ENCODE measurements at regions not wholly inside any gene's neighbourhood (a gene's known extent, or its start where the extent isn't known, plus 50 kb on each side); places are given as distances from the start of the nearest gene placed in this dataset.

DNA sequence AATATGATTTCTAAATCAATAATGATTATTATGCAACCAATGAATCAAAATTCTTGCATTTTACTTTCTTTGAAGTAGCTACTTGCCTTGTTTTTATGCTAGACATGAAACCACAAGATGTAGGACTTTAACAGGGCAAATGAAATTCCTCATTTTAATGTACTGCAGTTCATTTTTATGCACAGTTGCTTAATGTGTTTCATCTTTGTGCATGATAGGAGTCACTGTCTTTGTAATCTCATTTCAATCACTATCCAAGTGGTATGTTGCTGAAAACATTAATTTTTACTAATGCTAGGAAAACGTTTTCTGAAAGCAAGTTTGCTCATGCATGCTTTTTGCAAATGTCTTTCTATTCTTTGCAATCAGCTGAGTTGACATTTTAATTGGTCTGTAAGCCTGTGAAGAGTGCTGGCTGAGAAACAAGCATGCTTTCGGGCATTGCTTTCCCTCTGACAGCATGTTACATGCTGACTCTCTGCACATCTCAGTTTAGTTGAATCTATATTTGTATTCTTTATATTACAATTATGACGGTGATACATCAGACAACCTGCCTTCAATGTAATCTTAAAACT lies 535.0 kb upstream of the CDH18 start:
- no peak for DNase-seq

DNA sequence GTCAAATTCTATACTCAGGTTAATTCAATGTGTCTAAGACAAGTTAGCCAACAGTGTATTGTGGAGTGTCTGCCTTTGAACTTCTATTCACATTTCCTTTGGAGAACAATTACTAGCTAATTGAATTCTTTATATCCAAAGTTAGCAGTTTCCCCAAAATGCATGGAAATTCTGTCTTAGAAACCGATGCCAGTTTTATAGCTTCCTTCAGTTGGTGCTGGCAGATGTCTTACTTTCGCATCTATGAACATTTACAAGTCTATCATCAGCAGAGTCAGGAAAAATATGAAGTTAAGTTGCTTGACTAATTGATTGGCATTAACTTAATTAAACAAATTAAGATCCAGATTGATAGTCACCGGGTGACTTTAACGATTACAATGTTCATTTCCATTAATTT lies 527.6 kb upstream of the CDH18 start:
- DNase-seq = no peak

DNA sequence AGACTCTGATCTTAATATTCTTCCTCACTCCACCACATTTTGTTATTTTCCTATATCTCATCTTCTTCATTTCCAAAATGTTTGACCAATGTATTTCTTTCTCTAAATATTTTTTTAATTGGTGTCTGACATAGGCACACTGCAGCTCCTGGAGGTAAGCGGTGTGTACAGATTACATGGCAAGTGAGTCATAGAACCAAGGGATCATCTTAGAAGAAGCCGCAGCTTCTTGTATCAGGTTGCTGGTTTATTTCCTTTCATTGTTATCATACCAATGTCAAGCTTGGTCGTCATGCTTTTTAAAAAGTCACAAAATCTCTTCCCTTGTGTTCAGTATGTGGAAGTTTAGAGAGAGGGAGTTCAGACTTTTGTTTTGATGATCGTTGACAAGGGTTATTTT lies 526.1 kb upstream of the CDH18 start:
- DNase-seq = no peak

DNA sequence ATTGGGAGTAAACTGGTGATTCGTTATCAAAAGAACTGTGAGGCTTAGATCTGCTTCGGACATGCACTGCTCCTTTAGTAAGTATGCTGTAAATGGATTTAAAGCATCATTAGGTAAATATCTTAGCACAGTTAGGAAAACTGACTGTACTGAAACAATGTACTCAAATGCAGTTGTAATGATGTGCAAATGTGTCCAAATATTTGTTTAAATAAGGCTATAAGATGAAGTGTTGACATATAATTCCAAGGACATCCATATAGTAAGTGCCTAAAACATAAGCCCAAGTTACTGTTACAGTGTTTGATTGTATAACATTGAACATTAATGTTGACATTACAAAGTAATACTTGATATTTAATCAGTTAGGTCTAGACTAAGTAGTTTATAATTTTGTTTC lies 512.5 kb upstream of the CDH18 start:
- no peak for DNase-seq

DNA sequence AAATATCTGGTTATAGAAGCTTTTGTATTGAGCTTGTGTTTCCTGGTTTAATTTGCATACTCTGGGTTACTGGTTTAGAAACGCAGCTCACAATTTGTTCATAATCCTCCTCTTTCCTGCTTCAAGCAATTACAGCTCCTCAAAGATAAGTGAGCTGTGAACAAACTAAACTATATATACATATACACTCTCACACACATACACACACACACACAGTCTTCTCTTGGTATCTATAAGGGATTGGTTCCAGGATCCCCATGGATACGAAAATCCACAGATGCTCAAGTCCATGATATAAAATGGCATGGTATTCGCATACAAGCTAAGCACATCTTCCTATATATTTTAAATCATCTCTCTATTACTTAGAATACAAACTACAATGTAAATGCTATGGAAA lies 510.9 kb upstream of the CDH18 start:
- DNase-seq = no peak

DNA sequence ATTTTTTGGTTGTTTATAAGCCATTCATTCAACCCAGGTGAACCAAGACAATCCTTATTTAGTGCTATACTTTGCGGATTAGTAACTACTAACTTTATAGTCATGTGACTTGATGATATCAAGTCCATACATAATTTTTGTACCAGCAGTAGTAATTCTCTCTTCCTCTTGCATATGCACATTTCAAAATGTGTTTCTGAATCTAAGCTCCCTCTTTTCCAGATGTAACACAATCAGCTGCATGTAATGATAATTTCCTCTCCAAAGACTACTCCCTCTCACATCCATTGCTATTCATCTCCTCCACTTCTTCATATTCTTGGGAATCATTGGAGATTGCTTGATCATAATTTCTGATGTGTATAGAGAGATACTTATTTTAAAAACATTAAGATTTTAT lies 510.1 kb upstream of the CDH18 start:
- DNase-seq = no peak

DNA sequence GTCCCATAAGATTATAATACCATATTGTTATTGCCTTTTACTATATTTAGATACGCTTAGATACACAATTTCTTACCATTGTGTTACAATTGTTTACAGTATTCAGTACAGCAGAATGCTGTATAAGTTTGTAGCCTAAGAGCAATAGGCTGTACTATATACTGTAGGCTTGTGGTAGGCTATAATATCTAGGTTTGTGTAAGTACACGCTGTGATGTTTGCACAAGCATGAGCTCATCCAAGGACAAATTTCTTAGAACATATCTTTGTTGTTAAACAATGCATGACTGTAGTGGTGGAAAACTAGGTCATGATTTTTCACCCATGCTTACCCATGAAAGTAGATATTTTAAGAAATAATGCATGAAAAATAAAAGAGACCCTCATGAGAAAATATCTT lies 509.4 kb upstream of the CDH18 start:
- no peak for DNase-seq

DNA sequence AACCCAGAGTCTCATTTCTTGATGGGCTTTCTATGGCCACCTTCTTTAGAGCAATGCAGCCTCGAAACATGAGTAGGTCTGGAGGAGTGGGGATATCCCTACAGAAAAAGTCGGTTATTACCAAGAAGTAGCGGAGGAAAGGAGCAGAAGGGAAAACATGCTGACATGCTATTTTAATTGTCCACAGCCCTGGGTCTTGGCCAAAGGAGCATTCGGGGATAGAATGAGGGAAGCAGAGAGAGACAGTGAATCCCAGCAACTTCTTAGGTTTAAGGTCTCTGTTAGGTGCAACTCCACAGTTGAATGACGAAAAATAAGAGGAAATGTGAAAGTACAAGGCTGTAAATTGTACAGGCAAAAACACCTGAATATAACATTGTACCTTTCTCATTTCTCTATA lies 506.7 kb upstream of the CDH18 start:
- DNase-seq = no peak

DNA sequence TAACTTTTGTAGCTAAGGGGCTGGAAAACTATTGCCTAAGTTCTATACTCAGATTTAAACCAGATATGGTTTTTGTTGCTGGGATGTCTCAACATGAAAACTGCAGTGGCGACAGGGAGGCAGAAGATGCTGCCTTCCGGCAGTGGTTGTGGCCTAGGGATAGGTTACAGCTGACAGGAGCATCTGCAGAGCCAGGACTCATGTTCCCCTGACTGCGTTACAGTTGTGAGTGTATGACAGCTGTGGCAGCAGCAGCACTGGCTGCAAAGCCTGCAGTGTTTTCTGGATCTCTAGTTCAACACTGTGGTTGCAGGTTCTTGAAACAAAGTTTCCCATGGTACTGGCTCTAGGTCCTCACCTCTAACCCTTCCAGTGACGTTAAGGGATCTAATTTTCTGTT lies 498.8 kb upstream of the CDH18 start:
- no peak for DNase-seq

DNA sequence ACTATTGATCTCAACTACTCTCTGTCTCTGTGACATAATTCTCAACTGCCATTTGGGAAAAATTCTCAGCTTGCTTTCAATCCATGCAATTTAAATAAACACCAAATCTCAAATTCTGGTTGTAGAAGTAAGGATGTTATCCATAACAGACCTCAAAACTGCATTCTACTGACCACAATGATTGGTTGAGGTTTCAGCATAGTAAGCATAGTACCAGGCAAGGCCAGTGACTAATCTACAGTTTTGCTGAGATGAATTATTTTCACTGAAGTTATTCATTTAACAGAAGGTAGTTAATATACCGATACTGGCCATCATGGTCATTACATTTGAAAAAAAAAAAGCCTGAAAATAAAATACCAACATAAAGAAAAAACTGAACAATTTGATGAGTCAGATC lies 488.0 kb upstream of the CDH18 start:
- no peak for DNase-seq

DNA sequence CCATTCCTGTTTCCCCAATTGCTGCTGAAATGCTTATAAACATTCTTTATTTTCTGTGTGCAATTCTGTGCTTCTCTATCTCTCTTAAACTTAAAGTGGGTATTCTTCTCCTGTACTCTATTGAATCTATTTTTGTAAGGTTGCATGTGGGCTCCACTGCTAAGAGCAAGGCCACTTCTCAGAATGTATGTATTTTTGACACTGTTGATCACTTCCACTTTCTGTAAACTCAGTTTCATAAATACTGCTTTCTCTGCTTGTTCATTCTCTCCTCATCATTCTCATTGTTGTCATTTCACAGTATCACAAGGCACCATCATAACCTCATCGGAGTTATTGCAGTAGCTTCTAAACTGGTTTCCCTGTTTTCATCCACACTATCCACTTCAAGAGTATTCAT lies 483.0 kb upstream of the CDH18 start:
- DNase-seq = no peak

DNA sequence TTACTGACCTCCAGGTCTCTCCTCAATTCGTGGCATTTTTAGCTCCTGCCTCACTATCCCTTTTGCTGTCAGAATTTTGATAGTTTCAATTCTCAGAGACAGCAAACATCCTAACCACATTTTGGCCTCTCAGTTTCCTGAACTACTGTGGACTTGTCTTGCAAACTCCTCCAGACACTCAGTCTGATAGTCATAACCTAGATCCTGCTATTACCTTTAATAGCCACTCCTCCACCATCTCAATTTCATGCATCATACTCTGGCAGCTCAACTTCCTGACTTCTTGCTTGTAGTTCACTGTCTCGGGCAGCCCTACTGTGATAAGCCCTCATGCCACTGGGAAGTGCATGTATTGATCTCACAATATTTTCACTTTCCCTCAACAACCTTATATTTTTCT lies 481.8 kb upstream of the CDH18 start:
- no peak for DNase-seq

DNA sequence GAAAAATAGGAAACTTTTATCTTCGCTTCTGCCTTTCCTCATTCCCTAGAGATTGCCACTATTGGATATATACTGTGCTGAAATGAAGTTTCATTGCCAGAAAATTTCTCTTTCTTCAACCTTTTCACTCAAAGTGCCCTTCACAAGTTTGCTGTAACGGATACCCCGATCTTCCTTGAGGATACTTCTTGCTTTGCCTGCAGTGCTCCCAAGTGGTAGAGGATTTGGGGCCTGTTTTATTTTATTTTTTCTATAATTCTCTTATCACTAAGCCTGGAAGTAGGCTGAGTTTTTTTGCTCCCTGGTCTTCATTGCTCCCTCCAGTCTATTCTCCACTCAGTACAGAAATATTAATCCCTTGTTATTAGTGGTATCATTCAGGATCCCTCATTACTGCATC lies 481.4 kb upstream of the CDH18 start:
- DNase-seq = no peak

DNA sequence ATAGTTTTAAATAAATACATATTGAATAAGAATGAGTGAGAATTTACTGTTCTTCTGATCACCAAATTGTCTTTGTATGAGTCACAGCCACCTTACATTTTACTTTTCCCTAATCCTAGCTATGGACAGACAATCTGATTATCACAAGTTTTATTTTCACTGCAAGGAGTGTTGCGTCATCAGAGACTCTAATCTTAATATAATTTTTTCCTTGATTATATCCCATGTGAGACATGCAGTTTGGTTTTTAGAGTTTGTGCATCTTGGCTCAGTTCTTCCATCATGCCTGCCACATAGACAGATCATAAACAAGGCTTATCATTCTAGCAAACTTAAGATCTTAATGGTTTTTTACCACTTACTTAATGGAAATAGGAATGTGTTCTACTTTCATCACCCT lies 478.5 kb upstream of the CDH18 start:
- no peak for DNase-seq

DNA sequence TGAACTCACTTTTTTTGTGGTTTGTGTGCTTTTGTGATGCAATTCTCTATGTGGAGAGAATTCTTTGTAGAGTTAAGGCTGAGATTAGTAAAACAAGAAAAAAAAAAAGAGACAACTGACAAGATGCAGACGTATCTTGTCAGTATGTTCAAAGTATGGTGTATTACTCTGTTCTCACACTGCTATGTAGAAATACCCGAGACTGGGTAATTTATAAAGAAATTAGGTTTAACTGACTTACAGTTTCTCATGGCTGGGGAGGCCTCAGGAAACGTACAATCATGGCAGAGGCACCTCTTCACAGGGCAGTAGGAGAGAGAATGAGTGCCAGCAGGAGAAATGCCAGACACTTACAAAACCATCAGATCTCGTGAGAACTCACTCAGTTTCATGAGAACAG lies 475.2 kb upstream of the CDH18 start:
- no peak for DNase-seq

DNA sequence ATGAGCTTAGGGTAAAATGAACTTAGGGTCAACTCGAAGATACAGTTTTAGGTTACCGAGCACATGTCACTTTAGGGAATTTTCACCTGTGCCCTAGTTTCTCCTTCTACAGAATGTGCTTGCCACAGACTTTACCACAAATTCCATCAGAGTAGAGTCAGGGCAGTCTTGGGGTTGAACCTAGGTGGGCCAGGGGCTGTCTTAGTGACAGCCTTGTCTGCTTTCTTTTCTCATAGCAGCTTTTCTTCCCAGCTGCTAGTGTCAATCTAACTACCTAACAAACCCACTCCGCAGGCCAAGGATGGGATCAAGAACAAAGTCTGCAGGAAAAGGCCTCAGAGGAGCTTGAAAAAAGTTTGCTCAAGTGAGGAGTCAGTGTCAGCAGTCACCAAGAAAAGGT lies 458.1 kb upstream of the CDH18 start:
- DNase-seq = no peak

DNA sequence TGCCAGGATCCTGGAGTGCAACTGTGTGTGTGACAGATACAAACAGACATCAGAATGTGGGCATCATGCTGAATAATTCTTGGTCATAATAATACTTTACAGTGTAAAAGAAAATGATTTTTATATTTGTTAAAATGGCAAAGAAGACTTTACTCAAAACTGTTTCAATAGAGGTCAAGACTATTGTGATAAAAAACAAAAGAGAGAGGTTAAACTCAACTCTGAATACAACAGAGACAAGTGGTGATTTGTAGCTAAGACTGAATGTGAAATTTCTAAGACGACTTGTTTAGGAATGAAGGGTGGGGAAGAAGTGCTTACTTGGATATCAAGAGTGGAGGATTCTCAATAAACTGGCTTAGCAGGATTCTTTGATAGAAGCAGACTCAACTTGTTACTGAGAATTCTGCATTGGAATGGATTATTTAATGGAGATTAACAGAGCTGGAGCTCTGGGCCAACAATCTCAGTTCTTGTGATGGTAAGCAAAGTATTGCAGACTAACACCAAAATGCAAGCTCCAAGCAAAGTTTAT lies 457.4 kb upstream of the CDH18 start:
- no peak for DNase-seq

DNA sequence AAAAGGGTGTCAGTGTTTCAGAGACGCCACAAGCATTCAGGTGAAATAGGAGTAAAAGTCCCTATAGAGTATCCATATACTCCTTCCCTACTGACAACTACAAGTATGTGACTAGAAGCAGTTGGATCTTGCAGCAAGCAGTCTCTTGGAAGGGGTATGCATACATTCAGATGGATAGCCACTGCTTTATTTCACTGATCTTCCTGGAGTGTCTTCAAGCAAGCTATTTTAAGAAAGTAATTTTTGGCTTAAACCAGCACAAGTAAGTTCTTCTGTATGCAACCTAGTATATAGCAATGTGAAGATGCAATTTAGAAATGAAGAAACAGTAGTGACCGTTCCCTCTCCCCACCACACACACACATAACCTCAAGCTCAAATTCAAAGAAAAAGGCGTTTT lies 446.8 kb upstream of the CDH18 start:
- DNase-seq = no peak

DNA sequence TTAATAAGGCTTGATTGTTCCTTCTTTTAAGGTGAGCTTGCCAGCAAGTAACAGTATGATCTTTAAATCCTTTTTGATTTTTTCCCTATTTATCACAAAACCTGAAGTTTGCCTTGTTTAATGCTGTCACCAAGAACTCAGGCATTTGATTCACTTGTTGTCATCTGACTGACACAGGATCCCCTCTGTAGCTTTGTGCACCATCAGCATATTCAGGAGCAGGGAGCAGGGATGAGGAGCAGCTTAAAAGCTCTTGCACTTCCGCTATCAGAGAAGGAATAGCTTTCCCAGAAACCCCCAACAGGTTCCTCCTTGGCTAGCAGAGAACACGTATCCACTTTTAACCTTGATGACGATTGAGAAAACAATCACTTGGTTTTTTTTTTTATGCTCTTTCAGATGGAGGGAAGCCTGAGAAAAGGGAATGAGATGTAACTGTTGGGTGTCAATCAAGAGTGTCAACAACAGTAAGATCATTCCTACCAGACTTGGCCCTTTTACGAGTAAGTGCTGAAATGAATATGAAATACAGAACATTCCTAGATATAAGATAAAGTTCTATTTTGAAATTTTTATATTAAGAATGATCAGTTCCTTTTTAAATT lies 433.1 kb upstream of the CDH18 start:
- DNase-seq = no peak

Measured in NCI-H2029 treated with DMSO at 0.1 percent for 48 hours (cell line).